NB4 (cell line): ENCODE measurements at regions not wholly inside any gene's neighbourhood (a gene's known extent, or its start where the extent isn't known, plus 50 kb on each side); places are given as distances from the start of the nearest gene placed in this dataset.

Experiments used
- CTCF ChIP-seq: IDR thresholded peaks from one replicate; pipeline ENCODE4 v1.5.1; 2012; ENCODE audit warnings: low read depth, low read length
- MAX ChIP-seq: IDR thresholded peaks from 2 replicates; pipeline ENCODE4 v1.6.1; 2011; ENCODE audit warnings: low read depth, low read length
- MYC ChIP-seq: IDR thresholded peaks from 2 replicates; pipeline ENCODE4 v1.6.1; 2011; ENCODE audit warnings: low read depth, low read length
- POLR2A ChIP-seq: IDR thresholded peaks from 2 replicates; pipeline ENCODE4 v1.6.1; 2011; ENCODE audit warnings: mild to moderate bottlenecking; ENCODE audit not compliant: insufficient read length; ENCODE audit errors: extremely low read depth

DNA sequence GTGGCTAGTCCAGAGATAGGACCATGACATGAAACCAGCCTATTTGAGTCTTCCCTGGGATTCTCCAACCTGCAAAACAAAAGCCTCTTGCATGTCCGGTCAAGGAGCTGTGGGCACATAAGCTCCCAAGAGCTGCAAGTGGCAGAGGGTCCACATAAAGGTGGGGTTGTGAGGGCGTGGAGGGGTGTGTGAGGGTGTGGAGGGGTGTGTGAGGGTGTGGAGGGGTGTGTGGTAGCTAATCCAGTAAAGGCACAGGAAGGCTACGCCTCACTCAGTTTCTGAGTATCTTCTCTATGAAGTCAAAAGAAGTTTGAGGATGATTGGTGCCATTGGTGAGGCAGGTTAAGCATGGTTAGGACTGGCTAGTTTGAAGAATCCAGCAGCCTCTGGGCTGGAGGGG, 259.4 kb upstream of the NSMCE3 start:
- no peak for TF ChIP-seq CTCF
- TF ChIP-seq POLR2A = no peak
- TF ChIP-seq MAX = no peak
- TF ChIP-seq MYC = no peak
